ENCODE measurements at regions not wholly inside any gene's neighbourhood (a gene's known extent, or its start where the extent isn't known, plus 50 kb on each side); places are given as distances from the start of the nearest gene placed in this dataset.

DNA sequence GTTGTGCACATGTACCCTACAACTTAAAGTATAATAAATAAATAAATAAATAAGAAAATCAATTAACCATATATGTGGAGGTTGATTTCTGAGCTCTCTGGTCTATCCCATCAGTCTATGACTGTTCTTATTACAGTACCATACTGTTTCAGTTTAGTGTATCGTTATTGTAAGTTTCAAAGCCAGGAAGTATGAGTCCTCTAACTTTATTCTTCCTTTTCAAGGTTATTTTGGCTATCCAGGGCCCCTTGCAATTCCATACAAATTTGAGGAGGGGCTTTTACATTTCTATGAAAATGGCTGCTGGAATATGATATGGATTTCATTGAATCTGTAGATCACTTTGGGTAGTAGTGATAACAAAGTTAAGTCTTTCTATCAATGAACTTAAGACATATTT lies 96.9 kb upstream of the BCL9 start:
- no peak for TF ChIP-seq RXRA (IDR thresholded peaks at IDR 0.05)
- TF ChIP-seq, protein P1, sequence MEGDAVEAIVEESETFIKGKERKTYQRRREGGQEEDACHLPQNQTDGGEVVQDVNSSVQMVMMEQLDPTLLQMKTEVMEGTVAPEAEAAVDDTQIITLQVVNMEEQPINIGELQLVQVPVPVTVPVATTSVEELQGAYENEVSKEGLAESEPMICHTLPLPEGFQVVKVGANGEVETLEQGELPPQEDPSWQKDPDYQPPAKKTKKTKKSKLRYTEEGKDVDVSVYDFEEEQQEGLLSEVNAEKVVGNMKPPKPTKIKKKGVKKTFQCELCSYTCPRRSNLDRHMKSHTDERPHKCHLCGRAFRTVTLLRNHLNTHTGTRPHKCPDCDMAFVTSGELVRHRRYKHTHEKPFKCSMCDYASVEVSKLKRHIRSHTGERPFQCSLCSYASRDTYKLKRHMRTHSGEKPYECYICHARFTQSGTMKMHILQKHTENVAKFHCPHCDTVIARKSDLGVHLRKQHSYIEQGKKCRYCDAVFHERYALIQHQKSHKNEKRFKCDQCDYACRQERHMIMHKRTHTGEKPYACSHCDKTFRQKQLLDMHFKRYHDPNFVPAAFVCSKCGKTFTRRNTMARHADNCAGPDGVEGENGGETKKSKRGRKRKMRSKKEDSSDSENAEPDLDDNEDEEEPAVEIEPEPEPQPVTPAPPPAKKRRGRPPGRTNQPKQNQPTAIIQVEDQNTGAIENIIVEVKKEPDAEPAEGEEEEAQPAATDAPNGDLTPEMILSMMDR (IDR thresholded peaks at IDR 0.05; ENCODE audit: low read depth, low read length, missing input control): no peak
- TF ChIP-seq, protein P2, sequence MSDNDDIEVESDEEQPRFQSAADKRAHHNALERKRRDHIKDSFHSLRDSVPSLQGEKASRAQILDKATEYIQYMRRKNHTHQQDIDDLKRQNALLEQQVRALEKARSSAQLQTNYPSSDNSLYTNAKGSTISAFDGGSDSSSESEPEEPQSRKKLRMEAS (IDR thresholded peaks at IDR 0.05): no peak
- TF ChIP-seq NR2F2 (IDR thresholded peaks at IDR 0.05): no peak
- TF ChIP-seq FOXA2 (IDR thresholded peaks at IDR 0.05): no peak
- no peak for TF ChIP-seq FOXA1 (IDR thresholded peaks at IDR 0.05)
- TF ChIP-seq RAD21 (IDR thresholded peaks at IDR 0.05): no peak
- no peak for TF ChIP-seq GABPA (IDR thresholded peaks at IDR 0.05 in 1 of 2, conservative IDR thresholded peaks at IDR 0.05 in 1 of 2)
- TF ChIP-seq TAF1 (conservative IDR thresholded peaks at IDR 0.05): no peak
- TF ChIP-seq SP1 (IDR thresholded peaks at IDR 0.05): no peak
- TF ChIP-seq YY1 (IDR thresholded peaks at IDR 0.05): no peak
- TF ChIP-seq, protein P3, sequence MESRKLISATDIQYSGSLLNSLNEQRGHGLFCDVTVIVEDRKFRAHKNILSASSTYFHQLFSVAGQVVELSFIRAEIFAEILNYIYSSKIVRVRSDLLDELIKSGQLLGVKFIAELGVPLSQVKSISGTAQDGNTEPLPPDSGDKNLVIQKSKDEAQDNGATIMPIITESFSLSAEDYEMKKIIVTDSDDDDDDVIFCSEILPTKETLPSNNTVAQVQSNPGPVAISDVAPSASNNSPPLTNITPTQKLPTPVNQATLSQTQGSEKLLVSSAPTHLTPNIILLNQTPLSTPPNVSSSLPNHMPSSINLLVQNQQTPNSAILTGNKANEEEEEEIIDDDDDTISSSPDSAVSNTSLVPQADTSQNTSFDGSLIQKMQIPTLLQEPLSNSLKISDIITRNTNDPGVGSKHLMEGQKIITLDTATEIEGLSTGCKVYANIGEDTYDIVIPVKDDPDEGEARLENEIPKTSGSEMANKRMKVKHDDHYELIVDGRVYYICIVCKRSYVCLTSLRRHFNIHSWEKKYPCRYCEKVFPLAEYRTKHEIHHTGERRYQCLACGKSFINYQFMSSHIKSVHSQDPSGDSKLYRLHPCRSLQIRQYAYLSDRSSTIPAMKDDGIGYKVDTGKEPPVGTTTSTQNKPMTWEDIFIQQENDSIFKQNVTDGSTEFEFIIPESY (IDR thresholded peaks at IDR 0.05): no peak
- TF ChIP-seq JUND (IDR thresholded peaks at IDR 0.05): no peak
- TF ChIP-seq, protein P4, sequence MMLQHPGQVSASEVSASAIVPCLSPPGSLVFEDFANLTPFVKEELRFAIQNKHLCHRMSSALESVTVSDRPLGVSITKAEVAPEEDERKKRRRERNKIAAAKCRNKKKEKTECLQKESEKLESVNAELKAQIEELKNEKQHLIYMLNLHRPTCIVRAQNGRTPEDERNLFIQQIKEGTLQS (IDR thresholded peaks at IDR 0.05): no peak
- TF ChIP-seq HNF4G (IDR thresholded peaks at IDR 0.05): no peak
- TF ChIP-seq EGR1 (IDR thresholded peaks at IDR 0.05; ENCODE audit: low read depth in 2 of 2): no peak
- no peak for TF ChIP-seq HNF4A (conservative IDR thresholded peaks at IDR 0.05)
- TF ChIP-seq, protein P5, sequence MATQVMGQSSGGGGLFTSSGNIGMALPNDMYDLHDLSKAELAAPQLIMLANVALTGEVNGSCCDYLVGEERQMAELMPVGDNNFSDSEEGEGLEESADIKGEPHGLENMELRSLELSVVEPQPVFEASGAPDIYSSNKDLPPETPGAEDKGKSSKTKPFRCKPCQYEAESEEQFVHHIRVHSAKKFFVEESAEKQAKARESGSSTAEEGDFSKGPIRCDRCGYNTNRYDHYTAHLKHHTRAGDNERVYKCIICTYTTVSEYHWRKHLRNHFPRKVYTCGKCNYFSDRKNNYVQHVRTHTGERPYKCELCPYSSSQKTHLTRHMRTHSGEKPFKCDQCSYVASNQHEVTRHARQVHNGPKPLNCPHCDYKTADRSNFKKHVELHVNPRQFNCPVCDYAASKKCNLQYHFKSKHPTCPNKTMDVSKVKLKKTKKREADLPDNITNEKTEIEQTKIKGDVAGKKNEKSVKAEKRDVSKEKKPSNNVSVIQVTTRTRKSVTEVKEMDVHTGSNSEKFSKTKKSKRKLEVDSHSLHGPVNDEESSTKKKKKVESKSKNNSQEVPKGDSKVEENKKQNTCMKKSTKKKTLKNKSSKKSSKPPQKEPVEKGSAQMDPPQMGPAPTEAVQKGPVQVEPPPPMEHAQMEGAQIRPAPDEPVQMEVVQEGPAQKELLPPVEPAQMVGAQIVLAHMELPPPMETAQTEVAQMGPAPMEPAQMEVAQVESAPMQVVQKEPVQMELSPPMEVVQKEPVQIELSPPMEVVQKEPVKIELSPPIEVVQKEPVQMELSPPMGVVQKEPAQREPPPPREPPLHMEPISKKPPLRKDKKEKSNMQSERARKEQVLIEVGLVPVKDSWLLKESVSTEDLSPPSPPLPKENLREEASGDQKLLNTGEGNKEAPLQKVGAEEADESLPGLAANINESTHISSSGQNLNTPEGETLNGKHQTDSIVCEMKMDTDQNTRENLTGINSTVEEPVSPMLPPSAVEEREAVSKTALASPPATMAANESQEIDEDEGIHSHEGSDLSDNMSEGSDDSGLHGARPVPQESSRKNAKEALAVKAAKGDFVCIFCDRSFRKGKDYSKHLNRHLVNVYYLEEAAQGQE (IDR thresholded peaks at IDR 0.05): no peak
- Histone ChIP-seq H3K27ac (ENCODE audit: low read depth in 1 of 2, low read length in 2 of 2) (no peak overlapping the region), H3K9ac (ENCODE audit: low read depth in 1 of 2, low read length in 2 of 2) (no peak overlapping the region), H3K27me3 (ENCODE audit: control insufficient read depth in 4 of 4, insufficient read depth in 4 of 4, low read length in 3 of 4) (no peaks in the 10 kb centered on the region), H3K4me1 (ENCODE audit: control insufficient read depth in 4 of 4, insufficient read depth in 4 of 4, low read length in 3 of 4) (no peaks in the 10 kb centered on the region), H3K36me3 (ENCODE audit: control insufficient read depth in 4 of 4, insufficient read depth in 3 of 4, low read depth in 1 of 4, low read length in 3 of 4) (no peaks in the 10 kb centered on the region), H3K9me3 (ENCODE audit: control insufficient read depth in 4 of 4, low read length in 3 of 4) (peaks cover 5 to 21% (median 11%) of the 10 kb centered on the region in 4 donors), H3K4me3 (ENCODE audit: low read depth in 1 of 3, low read length in 3 of 3) (no peak overlapping the region)
- no peak for DNase-seq (ENCODE audit: low spot score)
- 94% methylated on average over 1 of the region's 1 CpG for WGBS
